ENCODE measurements at regions not wholly inside any gene's neighbourhood (a gene's known extent, or its start where the extent isn't known, plus 50 kb on each side); places are given as distances from the start of the nearest gene placed in this dataset.

DNA sequence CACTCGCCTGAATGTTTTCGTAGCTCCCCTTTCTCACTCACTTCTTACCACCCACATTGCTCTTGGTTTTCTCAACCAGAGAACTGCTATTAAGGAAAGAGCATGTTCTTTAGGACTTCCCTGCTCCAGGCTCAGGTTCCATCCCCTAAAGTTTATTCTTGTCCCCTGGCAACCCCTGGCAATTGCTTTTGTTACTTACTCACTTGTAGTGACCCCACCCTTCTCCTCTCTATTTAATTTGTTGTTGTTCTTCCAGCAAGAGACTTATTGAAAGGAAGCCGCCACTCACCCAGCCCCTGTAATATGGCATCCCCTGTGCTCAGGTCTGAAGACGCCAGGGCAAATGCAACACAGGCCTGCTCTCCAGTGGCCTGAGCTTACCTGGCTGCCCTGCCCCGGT, 233.7 kb upstream of the SOX21 start:
- TF ChIP-seq YY1 (IDR thresholded peaks at IDR 0.05; ENCODE audit: insufficient read depth, insufficient read length): no peak
- no peak for TF ChIP-seq ZNF274 (IDR thresholded peaks at IDR 0.05; ENCODE audit: low read depth, low read length)
- TF ChIP-seq SUZ12 (IDR thresholded peaks at IDR 0.05; ENCODE audit: extremely low read depth, insufficient read depth, insufficient read length): no peak

Measured in NT2/D1 (cell line).